PC-3 (cell line): ENCODE measurements at regions not wholly inside any gene's neighbourhood (a gene's known extent, or its start where the extent isn't known, plus 50 kb on each side); places are given as distances from the start of the nearest gene placed in this dataset.

Experiments
- ATAC-seq: fragments of 200-7000 bp; cut with Tn5 transposase; 2 replicates; pipeline ENCODE4 v1.9.1; 2020; ENCODE audit warnings: mild to moderate bottlenecking, moderate library complexity
- BruUV-seq: library from RNA; stranded (reverse); fragments of 400-500 nt; replicated peaks from 2 replicates; lab custom pipeline; 2021; lab: Mats Ljungman, UMichigan
- CTCF ChIA-PET: fragments of 300-600 bp; sonication (Branson Sonifier 250); formaldehyde crosslinking; loops from one replicate; lab custom pipeline; 2022; ENCODE audit warnings: antibody characterized with exemption; lab: Charles Lee
- POLR2A ChIA-PET: fragments of 300-600 bp; sonication (Branson Sonifier 250); formaldehyde crosslinking; loops from one replicate; lab custom pipeline; 2022; ENCODE audit warnings: antibody characterized with exemption; ENCODE audit not compliant: unreplicated experiment; lab: Charles Lee
- DNase-seq: peaks from one replicate; pipeline ENCODE4 v3.0.0-alpha.2; 2015
- H2AFZ ChIP-seq: fragments of 300-600 bp; sonication (generic); 2 replicates; pipeline ENCODE4 v1.6.0; 2016; ENCODE audit warnings: antibody characterized with exemption, low read length
- H3F3A ChIP-seq: fragments of 300-600 bp; sonication (generic); one replicate; pipeline ENCODE4 v1.6.0; 2017; ENCODE audit warnings: antibody characterized with exemption, low read length, control low read depth, mild to moderate bottlenecking; ENCODE audit not compliant: unreplicated experiment
- H3K27ac ChIP-seq: fragments of 300-600 bp; sonication (generic); 2 replicates; pipeline ENCODE4 v1.5.1; 2016; ENCODE audit warnings: mild to moderate bottlenecking, low read length
- H3K27me3 ChIP-seq: fragments of 300-600 bp; sonication (generic); 2 replicates; pipeline ENCODE4 v1.6.1; 2016; ENCODE audit warnings: low read length, mixed read lengths
- H3K36me3 ChIP-seq: fragments of 300-600 bp; sonication (generic); 2 replicates; pipeline ENCODE4 v1.6.1; 2016; ENCODE audit warnings: low read depth, mixed run types, low read length, mixed read lengths
- H3K4me1 ChIP-seq: fragments of 300-600 bp; sonication (generic); 2 replicates; pipeline ENCODE4 v1.5.1; 2016; ENCODE audit warnings: low read length; ENCODE audit not compliant: insufficient read depth
- H3K4me2 ChIP-seq: fragments of 300-600 bp; sonication (generic); 2 replicates; pipeline ENCODE4 v1.6.0; 2016; ENCODE audit warnings: low read length
- H3K4me3 ChIP-seq: fragments of 300-600 bp; sonication (generic); 2 replicates; pipeline ENCODE4 v1.5.1; 2016; ENCODE audit warnings: mild to moderate bottlenecking, low read length, mixed read lengths
- H3K79me2 ChIP-seq: fragments of 300-600 bp; sonication (generic); 2 replicates; pipeline ENCODE4 v1.6.1; 2017; ENCODE audit warnings: low read length, mixed read lengths
- H3K9ac ChIP-seq: fragments of 300-600 bp; sonication (generic); 2 replicates; pipeline ENCODE4 v1.6.0; 2016; ENCODE audit warnings: mild to moderate bottlenecking, low read length
- H3K9me2 ChIP-seq: fragments of 300-600 bp; sonication (generic); replicated peaks from 2 replicates; pipeline ENCODE4 v1.6.1; 2016; ENCODE audit warnings: mixed run types, low read length, mixed read lengths
- H3K9me3 ChIP-seq: fragments of 300-600 bp; sonication (generic); 2 replicates; pipeline ENCODE4 v1.6.1; 2016; ENCODE audit warnings: low read length, mixed read lengths
- H4K20me1 ChIP-seq: fragments of 300-600 bp; sonication (generic); 2 replicates; pipeline ENCODE4 v1.6.1; 2016; ENCODE audit warnings: low read length, mixed read lengths
- EZH2 ChIP-seq: fragments of 300-600 bp; sonication (generic); IDR thresholded peaks from one replicate; pipeline ENCODE4 v1.6.1; 2017; ENCODE audit warnings: antibody characterized with exemption, mild to moderate bottlenecking, low read length; ENCODE audit not compliant: unreplicated experiment
- EZH2phosphoT487 ChIP-seq: fragments of 300-600 bp; sonication (generic); IDR thresholded peaks from 2 replicates; pipeline ENCODE4 v1.6.1; 2018; ENCODE audit warnings: mild to moderate bottlenecking, antibody characterized with exemption, low read length, borderline replicate concordance
- intact Hi-C: fragments of 100-400 bp; cut with micrococcal nuclease; formaldehyde crosslinking; loops from 2 replicates; pipeline ENCODE4 v1.9.0; 2023
- TF ChIP-seq, protein P1 (sequence below): fragments of 300-600 bp; sonication (generic); conservative IDR thresholded peaks from 2 replicates; pipeline ENCODE4 v1.5.1; 2017; ENCODE audit warnings: antibody characterized with exemption, low read depth, mild to moderate bottlenecking, low read length

- H3K79me2 ChIP-seq, result no peaks in the 10 kb centered on the region
- BruUV-seq, result no TSS peak
- H3F3A ChIP-seq, result no peaks in the 10 kb centered on the region
- no peak for DNase-seq
- TF ChIP-seq EZH2phosphoT487 (no peak), EZH2 (no peak)
- TF ChIP-seq, protein P1, sequence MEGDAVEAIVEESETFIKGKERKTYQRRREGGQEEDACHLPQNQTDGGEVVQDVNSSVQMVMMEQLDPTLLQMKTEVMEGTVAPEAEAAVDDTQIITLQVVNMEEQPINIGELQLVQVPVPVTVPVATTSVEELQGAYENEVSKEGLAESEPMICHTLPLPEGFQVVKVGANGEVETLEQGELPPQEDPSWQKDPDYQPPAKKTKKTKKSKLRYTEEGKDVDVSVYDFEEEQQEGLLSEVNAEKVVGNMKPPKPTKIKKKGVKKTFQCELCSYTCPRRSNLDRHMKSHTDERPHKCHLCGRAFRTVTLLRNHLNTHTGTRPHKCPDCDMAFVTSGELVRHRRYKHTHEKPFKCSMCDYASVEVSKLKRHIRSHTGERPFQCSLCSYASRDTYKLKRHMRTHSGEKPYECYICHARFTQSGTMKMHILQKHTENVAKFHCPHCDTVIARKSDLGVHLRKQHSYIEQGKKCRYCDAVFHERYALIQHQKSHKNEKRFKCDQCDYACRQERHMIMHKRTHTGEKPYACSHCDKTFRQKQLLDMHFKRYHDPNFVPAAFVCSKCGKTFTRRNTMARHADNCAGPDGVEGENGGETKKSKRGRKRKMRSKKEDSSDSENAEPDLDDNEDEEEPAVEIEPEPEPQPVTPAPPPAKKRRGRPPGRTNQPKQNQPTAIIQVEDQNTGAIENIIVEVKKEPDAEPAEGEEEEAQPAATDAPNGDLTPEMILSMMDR, result no peak
- no peaks in the 10 kb centered on the region for H3K27me3 ChIP-seq
- H3K9ac ChIP-seq, result no peak overlapping the region
- no peaks in the 10 kb centered on the region for H4K20me1 ChIP-seq
- no peak overlapping the region for H3K27ac ChIP-seq
- no peaks in the 10 kb centered on the region for H3K4me1 ChIP-seq
- H3K9me3 ChIP-seq, result no peaks in the 10 kb centered on the region
- H3K9me2 ChIP-seq, result no peaks in the 10 kb centered on the region
- H3K4me3 ChIP-seq, result no peak overlapping the region
- no peaks in the 10 kb centered on the region for H3K36me3 ChIP-seq
- POLR2A ChIA-PET, result no interaction called here
- H3K4me2 ChIP-seq, result no peak overlapping the region
- no peak for ATAC-seq
- intact Hi-C loops, result no loop called here
- CTCF ChIA-PET, result no interaction called here
- H2AFZ ChIP-seq, result no peak overlapping the region
These were observed 97.6 kb upstream of the ALDH1A3 start for GRCh38 chr15:100781961-100782530.

DNA sequence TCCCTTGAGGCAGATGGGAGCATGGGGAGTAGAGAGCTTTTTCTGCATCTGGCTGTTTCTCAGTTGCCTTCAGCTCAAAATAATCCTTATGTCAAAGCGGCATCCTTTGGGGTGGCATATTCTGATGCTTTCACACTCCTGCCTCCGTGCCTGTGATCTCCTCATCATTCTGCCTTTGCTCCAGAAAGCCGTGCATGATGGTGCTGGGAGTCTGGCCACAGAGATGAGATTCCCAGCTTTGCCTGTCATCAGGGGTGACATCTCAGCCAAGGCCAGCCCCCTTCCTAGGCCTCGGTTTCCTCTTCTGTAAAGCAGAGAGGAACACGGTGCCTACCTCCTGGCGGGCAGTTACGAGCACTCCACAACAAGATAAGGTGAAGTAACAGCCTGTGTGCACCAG is 96.3 kb upstream of the ALDH1A3 start:
- Histone ChIP-seq H3K4me3 (no peak overlapping the region), H3K4me1 (no peaks in the 10 kb centered on the region), H2AFZ (no peak overlapping the region), H3K27ac (no peak overlapping the region), H3F3A (no peaks in the 10 kb centered on the region), H3K9me3 (no peaks in the 10 kb centered on the region), H4K20me1 (no peaks in the 10 kb centered on the region), H3K9me2 (no peaks in the 10 kb centered on the region), H3K9ac (no peak overlapping the region), H3K36me3 (no peaks in the 10 kb centered on the region), H3K4me2 (no peak overlapping the region), H3K27me3 (no peaks in the 10 kb centered on the region), H3K79me2 (no peaks in the 10 kb centered on the region)
- no TSS peak for BruUV-seq
- ATAC-seq (no peak), DNase-seq (no peak)
- intact Hi-C loops, result no loop called here
- TF ChIP-seq, protein P1, result no peak
- POLR2A ChIA-PET, result no interaction called here
- CTCF ChIA-PET, result no interaction called here

DNA sequence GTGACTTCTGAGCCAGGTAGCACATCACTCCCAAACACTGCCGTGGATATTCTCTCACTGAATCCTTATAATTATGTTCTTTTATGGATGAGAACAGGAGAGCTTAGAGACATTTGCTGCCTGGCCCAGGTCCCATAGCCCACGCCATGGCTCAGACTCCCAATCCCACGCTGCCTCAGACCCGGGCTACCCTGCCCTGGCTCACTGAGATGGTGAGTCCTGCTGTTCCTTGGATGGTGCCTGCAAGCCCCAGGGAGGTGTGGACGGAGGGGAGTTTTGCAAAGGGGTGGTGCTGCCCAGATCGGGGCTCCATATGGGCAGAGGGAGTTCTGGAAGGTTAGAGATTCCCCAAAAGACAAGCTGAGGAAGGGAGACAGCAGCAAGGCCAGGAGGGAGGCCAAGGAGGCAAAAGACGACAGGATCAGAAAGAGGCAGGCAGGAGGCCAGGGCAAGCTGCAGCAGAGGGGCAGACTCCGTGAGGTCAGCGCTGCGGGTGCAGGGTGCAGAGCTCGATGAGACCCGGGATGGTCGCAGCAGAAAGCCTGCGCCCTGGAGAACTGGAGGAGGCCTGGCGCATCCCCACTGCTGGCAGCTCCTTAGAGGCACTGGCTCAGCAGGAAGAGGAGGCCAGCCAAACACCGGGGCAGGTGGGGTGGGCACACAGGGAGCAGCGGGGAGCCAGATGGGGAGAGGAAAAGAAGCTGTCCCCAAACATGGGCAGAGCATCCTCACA is 95.7 kb upstream of the ALDH1A3 start:
- BruUV-seq, result no TSS peak
- H3K4me3 ChIP-seq, result no peak overlapping the region
- no peaks in the 10 kb centered on the region for H3K27me3 ChIP-seq
- TF ChIP-seq EZH2phosphoT487, result no peak
- no peak for TF ChIP-seq EZH2
- TF ChIP-seq, protein P1, result no peak
- DNase-seq, result no peak
- no peaks in the 10 kb centered on the region for H3K4me1 ChIP-seq
- no peaks in the 10 kb centered on the region for H3K36me3 ChIP-seq
- no peaks in the 10 kb centered on the region for H3K79me2 ChIP-seq
- H3K4me2 ChIP-seq, result no peak overlapping the region
- no peak overlapping the region for H3K9ac ChIP-seq
- no peak overlapping the region for H2AFZ ChIP-seq
- H4K20me1 ChIP-seq, result no peaks in the 10 kb centered on the region
- no peaks in the 10 kb centered on the region for H3K9me2 ChIP-seq
- POLR2A ChIA-PET, result no interaction called here
- H3K9me3 ChIP-seq, result no peaks in the 10 kb centered on the region
- CTCF ChIA-PET, result no interaction called here
- H3K27ac ChIP-seq, result no peak overlapping the region
- no peak for ATAC-seq
- H3F3A ChIP-seq, result no peaks in the 10 kb centered on the region
- intact Hi-C loops, result no loop called here
